Transverse colon (tissue), 4 donors: ENCODE measurements at regions not wholly inside any gene's neighbourhood (a gene's known extent, or its start where the extent isn't known, plus 50 kb on each side); places are given as distances from the start of the nearest gene placed in this dataset.

Source experiments
- DNase-seq: peaks from one replicate; pipeline ENCODE4 v3.0.0-alpha.2; 2019
- H3K27ac ChIP-seq, 4 donors: fragments of 200-600 bp; sonication (generic); 2 replicates each; pipeline ENCODE4 v1.5.1; 2016 to 2018; ENCODE audit warnings: inconsistent platforms in 4 of 4
- H3K27me3 ChIP-seq: fragments of 200-600 bp; sonication (generic); 2 replicates; pipeline ENCODE4 v1.5.1; 2017; ENCODE audit warnings: inconsistent platforms
- H3K36me3 ChIP-seq, 4 donors: fragments of 200-600 bp; sonication (generic); 2 replicates each; pipeline ENCODE4 v1.5.1; 2017 to 2019; ENCODE audit warnings: inconsistent platforms in 4 of 4
- H3K4me1 ChIP-seq, 4 donors: fragments of 200-600 bp; sonication (generic); 2 replicates each; pipeline ENCODE4 v1.5.1; 2017 to 2020; ENCODE audit warnings: inconsistent platforms in 4 of 4
- H3K4me3 ChIP-seq, 4 donors: fragments of 200-600 bp; sonication (generic); 1 replicate in 1 of 4; 2 replicates in 3 of 4; pipeline versions ENCODE4 v1.5.1 to v1.6.1; 2017 to 2019; ENCODE audit warnings: inconsistent platforms in 4 of 4
- H3K9me3 ChIP-seq, 2 donors: fragments of 200-600 bp; sonication (generic); 2 replicates each; pipeline ENCODE4 v1.5.1; 2017 to 2019; ENCODE audit warnings: inconsistent platforms in 2 of 2
- EP300 ChIP-seq: sonication (generic); formaldehyde crosslinking; IDR thresholded peaks from one replicate; pipeline ENCODE4 v1.6.1; 2017; ENCODE audit warnings: antibody characterized with exemption, low read depth
- POLR2A ChIP-seq: fragments of 450-650 bp; IDR thresholded peaks from one replicate; pipeline ENCODE4 v1.6.1; 2016; ENCODE audit warnings: antibody characterized with exemption, mild to moderate bottlenecking, moderate library complexity
- POLR2AphosphoS5 ChIP-seq, 3 donors: sonication (generic); formaldehyde crosslinking; IDR thresholded peaks; one replicate each; pipeline ENCODE4 v1.6.1; 2016; ENCODE audit warnings: antibody characterized with exemption in 3 of 3
- WGBS, 2 donors: methylation state at CpG; one replicate each; pipeline ENCODE4 v1.1.5; 2018; ENCODE audit warnings: low coverage in 1 of 2; 5-methylcytosine and 5-hydroxymethylcytosine counted together
- in situ Hi-C, 4 donors: fragments of 200-750 bp; cut with MboI; loops; one replicate each; pipeline versions ENCODE4 v1.15.0 to v1.15.1; 2017; ENCODE audit warnings: low sequenced_read_pairs in 3 of 4, low pct_ligation_motif_present in 1 of 4, low pct_unique_long_range_greater_than_20kb in 1 of 4
- intact Hi-C: fragments of 100-400 bp; cut with DNase I; formaldehyde crosslinking; loops from one replicate; pipeline ENCODE4 v1.15.1; 2023; ENCODE audit warnings: low total_unique reads
- TF ChIP-seq, protein P1 (sequence below), 5 experiments: fragments of 200-600 bp in 3 of 5; fragments of 450-650 bp in 2 of 5; sonication (generic) in 3 of 5; IDR thresholded peaks; 1 replicate in 2 of 5; 2 replicates in 3 of 5; pipeline ENCODE4 v1.5.1; 2016 to 2017; ENCODE audit warnings: antibody characterized with exemption in 5 of 5, inconsistent platforms in 3 of 5, mild to moderate bottlenecking in 2 of 5, moderate library complexity in 1 of 5

DNA sequence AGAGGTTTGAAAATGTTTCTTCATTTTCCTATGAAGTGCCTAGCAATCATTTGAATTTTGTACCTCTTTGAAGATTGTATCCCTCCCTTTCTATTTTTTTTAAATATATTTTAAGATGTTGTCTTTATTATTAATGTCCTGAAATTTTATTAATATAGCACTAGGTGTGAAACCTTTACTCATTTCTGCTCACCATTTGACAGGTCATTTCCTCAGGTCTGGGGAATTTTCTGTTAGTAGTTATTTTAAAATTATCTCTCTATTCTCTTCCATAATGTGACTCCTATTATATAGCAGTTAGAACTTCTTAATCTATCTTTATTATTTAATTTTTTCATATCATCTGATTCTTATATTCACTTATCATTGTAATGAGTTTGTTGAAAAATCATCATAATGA lies 1038.6 kb upstream of the SLC39A10 start:
- H3K9me3 ChIP-seq = no peaks in the 10 kb centered on the region
- intact Hi-C loops = no loop called here
- no peaks in the 10 kb centered on the region for H3K4me1 ChIP-seq

DNA sequence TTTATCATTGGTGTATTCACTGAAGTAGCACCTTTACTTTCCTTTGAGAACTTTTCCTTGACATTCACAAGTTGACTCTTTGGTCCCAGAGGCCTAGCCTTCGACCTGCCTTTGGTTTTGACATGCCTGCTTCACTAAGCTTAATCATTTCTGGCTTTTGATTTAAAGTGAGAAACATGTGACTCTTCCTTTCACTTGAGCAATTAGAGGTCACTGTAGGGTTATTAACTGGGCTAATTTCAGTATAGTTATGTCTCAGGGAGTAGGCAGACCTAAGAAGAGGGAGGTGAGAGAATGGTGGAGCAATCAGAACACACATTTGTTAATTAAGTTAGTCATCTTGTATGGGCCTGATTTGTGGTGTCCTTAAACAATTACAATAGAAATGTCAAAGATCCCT lies 1040.7 kb upstream of the SLC39A10 start:
- in situ Hi-C loops = no loop called here
- no peaks in the 10 kb centered on the region for H3K4me1 ChIP-seq
- H3K27me3 ChIP-seq = no peaks in the 10 kb centered on the region
- no peak overlapping the region for H3K4me3 ChIP-seq
- intact Hi-C loops = no loop called here
- WGBS, 2 donors = 44 to 60% methylated on average over 1 of the region's 1 CpG
- no peaks in the 10 kb centered on the region for H3K9me3 ChIP-seq
- DNase-seq = no peak
- H3K27ac ChIP-seq = no peak overlapping the region
- H3K36me3 ChIP-seq = no peaks in the 10 kb centered on the region
- TF ChIP-seq POLR2A (no peak), POLR2AphosphoS5 (IDR thresholded peaks at IDR 0.05) (no peak), EP300 (no peak)
- TF ChIP-seq, protein P1, sequence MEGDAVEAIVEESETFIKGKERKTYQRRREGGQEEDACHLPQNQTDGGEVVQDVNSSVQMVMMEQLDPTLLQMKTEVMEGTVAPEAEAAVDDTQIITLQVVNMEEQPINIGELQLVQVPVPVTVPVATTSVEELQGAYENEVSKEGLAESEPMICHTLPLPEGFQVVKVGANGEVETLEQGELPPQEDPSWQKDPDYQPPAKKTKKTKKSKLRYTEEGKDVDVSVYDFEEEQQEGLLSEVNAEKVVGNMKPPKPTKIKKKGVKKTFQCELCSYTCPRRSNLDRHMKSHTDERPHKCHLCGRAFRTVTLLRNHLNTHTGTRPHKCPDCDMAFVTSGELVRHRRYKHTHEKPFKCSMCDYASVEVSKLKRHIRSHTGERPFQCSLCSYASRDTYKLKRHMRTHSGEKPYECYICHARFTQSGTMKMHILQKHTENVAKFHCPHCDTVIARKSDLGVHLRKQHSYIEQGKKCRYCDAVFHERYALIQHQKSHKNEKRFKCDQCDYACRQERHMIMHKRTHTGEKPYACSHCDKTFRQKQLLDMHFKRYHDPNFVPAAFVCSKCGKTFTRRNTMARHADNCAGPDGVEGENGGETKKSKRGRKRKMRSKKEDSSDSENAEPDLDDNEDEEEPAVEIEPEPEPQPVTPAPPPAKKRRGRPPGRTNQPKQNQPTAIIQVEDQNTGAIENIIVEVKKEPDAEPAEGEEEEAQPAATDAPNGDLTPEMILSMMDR (IDR thresholded peaks at IDR 0.05) = no peak

More for the DNA sequence above, 1038.6 kb upstream of the SLC39A10 start:
- TF ChIP-seq POLR2AphosphoS5 (IDR thresholded peaks at IDR 0.05) (no peak), POLR2A (no peak), EP300 (no peak)
- TF ChIP-seq, protein P1 (IDR thresholded peaks at IDR 0.05) = no peak
- no peaks in the 10 kb centered on the region for H3K36me3 ChIP-seq
- H3K27me3 ChIP-seq = no peaks in the 10 kb centered on the region
- in situ Hi-C loops = no loop called here
- H3K4me3 ChIP-seq = no peak overlapping the region
- H3K27ac ChIP-seq = no peak overlapping the region
- DNase-seq = no peak

DNA sequence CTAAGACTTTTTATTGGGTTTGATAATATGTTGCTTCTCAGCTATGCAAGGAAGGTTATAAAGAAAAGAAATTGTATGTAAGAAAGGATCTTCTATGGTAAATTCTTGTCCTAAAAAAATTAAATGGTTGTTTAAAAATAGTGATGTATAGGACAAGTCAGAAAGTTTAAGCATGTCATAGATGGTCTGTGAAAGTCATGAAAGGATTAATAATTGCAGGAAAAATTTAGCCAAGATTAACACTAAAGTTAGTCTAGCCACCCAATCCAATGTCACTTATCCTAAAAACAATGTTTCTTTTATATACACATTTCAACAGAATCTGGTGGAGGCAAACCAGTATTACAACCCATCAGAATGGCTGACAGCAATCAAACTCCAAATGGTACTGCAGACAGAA lies 1046.7 kb upstream of the SLC39A10 start:
- Histone ChIP-seq H3K4me1 (no peaks in the 10 kb centered on the region), H3K36me3 (no peaks in the 10 kb centered on the region), H3K27me3 (no peaks in the 10 kb centered on the region), H3K9me3 (no peaks in the 10 kb centered on the region), H3K4me3 (no peak overlapping the region), H3K27ac (no peak overlapping the region)
- DNase-seq = no peak
- TF ChIP-seq POLR2A (no peak), POLR2AphosphoS5 (IDR thresholded peaks at IDR 0.05) (no peak), EP300 (no peak)
- TF ChIP-seq, protein P1 (IDR thresholded peaks at IDR 0.05) = no peak
- intact Hi-C loops (no loop called here), in situ Hi-C loops (no loop called here)

DNA sequence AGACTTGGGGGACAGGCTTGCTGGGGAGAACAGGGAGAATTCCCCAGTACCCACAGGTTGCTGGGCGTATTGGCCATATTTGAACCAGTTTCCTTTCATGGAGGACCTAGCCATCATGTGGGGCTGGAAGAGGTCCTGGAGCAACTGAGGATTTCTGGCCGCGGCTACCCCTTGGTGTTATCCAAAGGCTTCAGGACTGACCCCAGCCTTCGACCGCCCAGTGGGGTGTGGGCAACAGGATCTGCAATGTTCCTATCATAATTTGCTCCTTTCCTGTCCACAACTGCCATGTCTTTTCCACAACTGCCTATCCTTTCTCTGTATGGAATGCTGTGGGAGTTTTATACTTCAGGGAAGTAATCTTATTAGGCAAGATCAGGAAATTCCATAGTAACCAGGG lies 1053.6 kb upstream of the SLC39A10 start:
- Histone ChIP-seq H3K27me3 (no peaks in the 10 kb centered on the region), H3K4me3 (no peak overlapping the region), H3K9me3 (no peaks in the 10 kb centered on the region), H3K27ac (no peak overlapping the region), H3K4me1 (no peaks in the 10 kb centered on the region), H3K36me3 (no peaks in the 10 kb centered on the region)
- TF ChIP-seq POLR2A = no peak
- TF ChIP-seq POLR2AphosphoS5 (IDR thresholded peaks at IDR 0.05) = no peak
- no peak for TF ChIP-seq EP300
- TF ChIP-seq, protein P1 (IDR thresholded peaks at IDR 0.05) = no peak
- intact Hi-C loops = no loop called here
- DNase-seq = no peak
- 80 to 87% methylated on average over 1 to 5 of the region's 5 CpGs for WGBS, 2 donors
- in situ Hi-C loops = no loop called here
